DMS 273 (cell line): ENCODE measurements at regions not wholly inside any gene's neighbourhood (a gene's known extent, or its start where the extent isn't known, plus 50 kb on each side); places are given as distances from the start of the nearest gene placed in this dataset.
A peak's percentile ranks its signal among the peaks of the same experiment; 100 is the strongest.
"Not testable (repeated sequence)": the region's sequence is repeated elsewhere in the genome, so short reads cannot be mapped to it uniquely, and the experiment has no call there.

Experiments
- DNase-seq: peaks from one replicate; lab custom pipeline; 2025; ENCODE audit not compliant: unreplicated experiment; lab: John Stamatoyannopoulos, UW

- DNase-seq, result peak; percentile 59
These were observed 1084.2 kb upstream of the COX7C start for GRCh38 chr5:85533341-85534047.

DNA sequence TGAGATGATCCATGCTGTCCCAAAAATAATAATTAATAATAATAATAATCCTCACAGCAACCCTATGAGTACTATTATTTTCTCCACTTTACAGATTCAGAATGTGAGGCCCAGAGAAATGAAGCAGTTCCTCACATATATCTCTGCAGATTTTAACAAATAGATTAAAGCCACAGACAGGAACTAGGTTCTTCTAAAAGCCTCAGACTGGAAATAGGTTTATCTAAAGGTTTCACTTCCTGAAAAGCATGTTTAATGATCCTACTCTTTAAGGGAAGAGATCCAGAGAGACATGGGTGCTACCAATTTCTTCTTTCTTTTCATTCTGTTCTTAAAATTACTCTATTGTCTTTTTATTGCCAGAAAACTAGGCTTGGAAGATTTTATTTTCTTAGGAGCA is 1079.4 kb upstream of the COX7C start:
- DNase-seq, result no peak

- no peak for DNase-seq
These were observed 1072.6 kb upstream of the COX7C start for GRCh38 chr5:85545129-85545528.

DNA sequence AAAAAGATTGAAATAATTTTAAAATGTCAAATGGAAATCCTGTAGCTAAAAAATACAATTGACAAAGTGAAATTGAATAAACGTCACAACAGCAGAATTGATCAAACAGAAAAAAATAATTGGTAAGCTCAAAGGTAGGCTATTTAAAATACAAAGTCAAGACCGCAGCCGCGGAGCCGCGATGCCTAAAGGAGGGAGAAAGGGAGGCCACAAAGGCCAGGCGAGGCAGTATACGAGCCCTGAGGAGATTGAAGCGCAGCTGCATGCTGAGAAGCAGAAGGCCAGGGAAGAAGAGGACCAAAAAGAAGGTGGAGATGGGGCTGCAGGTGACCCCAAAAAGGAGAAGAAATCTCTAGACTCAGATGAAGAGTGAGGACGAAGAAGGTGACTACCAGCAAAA is 1068.5 kb upstream of the COX7C start:
- no peak for DNase-seq

- no peak for DNase-seq
These were observed 1067.7 kb upstream of the COX7C start for GRCh38 chr5:85549836-85550599.

GRCh38 chr5:85556464-85556863 is 1061.3 kb upstream of the COX7C start:
- DNase-seq, result no peak

- DNase-seq, result peak; percentile 12
These were observed 1041.1 kb upstream of the COX7C start for GRCh38 chr5:85576666-85577065.

GRCh38 chr5:85587806-85588205 is 1029.9 kb upstream of the COX7C start:
- DNase-seq, result not testable (repeated sequence)

GRCh38 chr5:85588268-85588667 is 1029.5 kb upstream of the COX7C start:
- not testable (repeated sequence) for DNase-seq

- no peak for DNase-seq
These were observed 1027.0 kb upstream of the COX7C start for GRCh38 chr5:85590764-85591163.

- DNase-seq, result no peak
These were observed 1026.4 kb upstream of the COX7C start for GRCh38 chr5:85591311-85591710.

DNA sequence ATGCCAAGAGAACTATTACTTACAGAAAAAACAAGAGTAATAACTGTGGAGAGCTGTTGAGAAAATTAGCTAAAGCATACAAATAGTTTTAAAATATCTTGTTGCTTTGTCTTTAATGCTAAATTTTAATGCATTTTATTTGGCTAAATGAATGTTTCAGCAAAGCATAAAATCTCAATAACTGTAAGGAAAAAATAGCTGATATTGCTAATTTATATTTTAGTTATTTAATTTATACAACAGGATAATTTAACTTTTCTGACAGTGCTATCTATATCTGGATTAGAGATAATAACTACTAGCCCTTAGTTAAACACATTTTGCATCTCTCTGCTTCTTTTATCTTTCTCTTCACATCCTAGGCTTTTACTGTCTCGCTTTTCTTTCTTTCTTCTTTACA is 1014.9 kb upstream of the COX7C start:
- DNase-seq, result no peak

DNA sequence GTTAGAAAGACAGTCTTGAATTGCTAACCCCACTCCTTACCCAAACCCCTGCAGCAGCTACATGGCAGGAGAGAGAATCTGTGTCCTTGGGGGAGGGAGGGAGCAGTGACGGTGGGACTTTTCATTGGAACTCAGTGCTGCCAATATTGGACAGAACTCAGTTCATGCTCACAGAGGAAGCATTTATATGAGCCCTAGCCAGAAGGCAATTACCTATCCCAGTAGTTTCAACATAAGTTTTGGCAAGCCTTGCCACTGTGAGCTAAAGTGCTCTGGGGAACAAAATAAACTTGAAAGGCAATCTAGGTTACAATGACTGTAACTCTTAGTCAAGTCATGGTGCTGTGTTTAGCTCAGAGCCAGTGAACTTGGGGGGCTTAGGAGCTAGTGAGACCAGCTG is 1013.4 kb upstream of the COX7C start:
- no peak for DNase-seq

DNA sequence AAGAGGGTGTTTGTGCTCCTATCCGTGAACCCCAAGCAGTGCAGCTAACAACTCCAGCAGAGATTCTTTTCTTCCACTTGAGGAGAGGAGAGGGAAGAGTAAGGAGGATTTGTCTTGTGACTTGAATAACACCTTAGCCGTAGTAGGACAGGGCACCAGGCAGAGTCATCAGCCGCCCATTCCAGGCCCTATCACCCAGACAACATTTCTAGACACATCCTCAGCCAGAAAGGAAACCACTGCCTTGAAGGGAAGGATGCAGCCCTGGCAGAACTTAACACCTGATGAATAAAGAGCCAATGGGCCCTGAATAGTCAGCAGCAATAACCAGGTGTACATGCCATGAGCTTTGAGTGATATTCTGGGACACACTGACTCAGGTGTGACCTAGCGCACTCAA is 1013.0 kb upstream of the COX7C start:
- DNase-seq, result no peak

- DNase-seq, result no peak
These were observed 1012.4 kb upstream of the COX7C start for GRCh38 chr5:85605381-85605780.

- DNase-seq, result no peak
These were observed 1003.3 kb upstream of the COX7C start for GRCh38 chr5:85614489-85614888.

DNA sequence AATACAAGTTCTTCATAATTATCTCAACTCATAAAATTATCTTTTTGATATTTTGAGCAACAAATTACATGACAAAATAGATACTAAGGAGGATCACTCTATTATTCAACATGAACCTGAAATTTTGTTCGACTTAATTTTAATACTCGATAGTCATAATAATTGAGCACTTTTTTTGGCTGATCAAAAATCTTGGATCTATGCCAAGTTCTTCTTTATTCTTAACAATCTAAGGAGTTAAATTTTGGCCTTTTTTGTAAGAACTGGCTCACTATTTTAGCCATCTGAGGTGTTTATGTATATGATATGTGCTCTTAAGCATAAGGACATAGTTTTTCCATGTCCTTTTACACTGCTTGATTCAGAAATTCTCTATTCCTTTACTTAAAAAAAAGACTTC is 996.1 kb upstream of the COX7C start:
- DNase-seq, result no peak

DNA sequence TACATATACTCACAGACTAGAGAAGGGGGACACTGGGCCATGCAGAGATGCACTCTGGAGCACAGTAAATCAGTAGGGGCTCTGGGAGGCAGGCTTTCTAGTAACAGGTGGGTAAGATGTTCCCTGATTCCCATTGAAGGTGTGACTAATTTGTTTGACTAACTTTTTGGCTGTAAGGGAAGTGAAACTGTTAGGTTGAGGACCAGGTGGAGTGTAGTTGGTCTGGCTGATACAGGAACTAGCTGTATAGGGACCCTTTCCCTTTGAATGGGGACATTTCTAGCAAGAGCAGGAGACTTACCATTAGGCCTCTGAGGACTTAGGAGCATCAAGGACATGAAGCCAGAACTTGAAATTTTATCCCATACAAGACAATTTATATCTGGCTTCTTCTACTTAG is 989.6 kb upstream of the COX7C start:
- DNase-seq, result no peak

GRCh38 chr5:85638495-85639125 is 979.1 kb upstream of the COX7C start:
- not testable (repeated sequence) for DNase-seq

DNA sequence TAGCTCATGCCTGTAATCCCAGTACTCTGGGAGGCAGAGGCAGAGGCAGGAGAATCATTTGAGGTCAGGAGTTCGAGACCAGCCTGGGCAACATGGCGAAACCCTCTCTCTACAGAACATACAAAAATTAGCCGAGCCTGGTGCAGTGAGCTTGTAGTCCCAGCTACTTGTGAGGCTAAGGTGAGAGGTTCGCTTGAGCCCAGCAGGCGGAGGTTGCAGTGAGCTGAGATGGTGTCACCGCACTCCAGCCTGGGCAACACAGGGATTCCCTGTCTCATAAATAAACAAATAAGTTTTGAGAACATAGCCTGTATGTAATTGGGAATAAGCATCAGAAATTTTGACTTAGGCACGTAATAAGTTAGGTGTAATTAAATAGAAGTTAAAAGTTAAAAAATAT is 971.7 kb upstream of the COX7C start:
- DNase-seq, result no peak

DNA sequence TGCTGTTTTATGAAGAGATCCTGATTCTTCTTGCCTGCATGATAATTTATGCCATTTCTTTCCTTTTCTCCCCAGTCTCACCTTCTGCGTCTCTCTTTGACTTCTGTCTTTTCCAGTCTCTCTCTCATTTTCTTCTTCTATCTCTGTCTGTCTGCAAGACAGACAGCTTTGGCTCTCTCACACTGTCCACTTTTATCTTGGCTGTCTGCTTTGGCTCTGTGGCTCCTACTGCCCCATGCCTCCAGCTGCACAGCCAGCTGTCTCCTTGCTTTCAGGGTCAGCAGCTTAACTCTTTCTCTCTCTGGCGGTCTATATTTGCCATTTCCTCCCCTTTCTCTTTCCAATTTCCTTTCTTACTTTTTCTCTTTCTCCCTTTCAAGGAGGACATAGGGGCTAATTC is 971.1 kb upstream of the COX7C start:
- DNase-seq, result no peak
